DLD1 (cell line): ENCODE measurements at regions not wholly inside any gene's neighbourhood (a gene's known extent, or its start where the extent isn't known, plus 50 kb on each side); places are given as distances from the start of the nearest gene placed in this dataset.

ENCODE experiments used
- in situ Hi-C: cut with HindIII; loops from 2 replicates; pipeline ENCODE4 v1.10.0; 2017; ENCODE audit warnings: low sequenced_read_pairs

DNA sequence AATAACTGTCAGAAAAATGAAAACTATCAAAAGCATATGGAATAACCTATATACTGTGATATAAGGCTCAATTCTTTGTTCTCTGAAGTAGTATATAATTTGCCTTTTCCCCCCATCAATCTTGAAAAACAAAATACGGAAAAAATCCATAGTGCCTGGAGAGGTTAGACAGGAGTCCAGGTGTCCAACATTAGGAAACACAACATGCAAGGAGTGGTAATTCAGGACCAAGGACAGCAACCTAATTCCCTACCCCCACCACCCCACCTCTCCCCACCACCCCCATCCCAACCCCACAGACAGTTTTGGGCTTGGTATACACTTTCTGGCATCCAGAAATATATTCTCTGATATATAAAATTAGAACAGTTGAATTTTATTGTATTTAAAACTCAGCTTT, 55.1 kb upstream of the SLC25A26 start:
- in situ Hi-C loops: no loop called here

DNA sequence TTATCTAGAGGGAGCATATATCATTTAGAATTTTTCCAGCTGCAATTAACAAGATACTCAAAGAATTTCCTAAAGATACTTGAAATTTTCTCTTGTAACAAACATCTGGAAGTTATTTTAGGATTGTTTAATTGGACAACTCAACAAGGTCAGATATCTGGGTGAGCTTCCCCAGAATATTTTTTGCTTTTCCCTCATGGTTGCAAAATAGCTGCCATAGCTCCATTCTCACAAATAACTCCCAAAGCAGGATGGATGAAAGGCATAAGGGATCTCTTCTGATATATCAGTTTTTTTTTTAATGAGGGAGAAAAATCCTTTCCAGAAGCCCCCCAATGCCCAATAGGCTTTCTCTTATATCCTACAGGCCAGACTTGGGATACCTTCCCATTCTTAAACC, 56.6 kb upstream of the SLC25A26 start:
- in situ Hi-C loops: no loop called here

DNA sequence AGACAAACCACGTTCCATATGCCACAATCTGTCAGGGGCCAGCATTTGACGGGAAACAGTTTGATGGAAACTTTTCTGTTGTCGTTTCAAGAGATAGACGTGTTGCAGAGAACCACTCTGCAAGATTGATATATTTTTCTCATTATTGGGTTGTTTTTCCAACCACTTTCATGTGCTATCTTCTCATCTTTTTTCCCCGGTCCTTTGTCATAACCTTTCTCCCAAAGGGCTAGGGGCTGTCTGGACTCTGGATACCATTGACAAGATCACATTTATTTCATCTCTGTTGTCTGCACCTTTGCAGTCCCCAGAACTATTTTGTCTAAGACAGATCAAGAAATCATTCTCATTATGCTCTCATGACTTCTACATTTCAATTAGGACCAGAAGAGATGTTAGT, 57.6 kb upstream of the SLC25A26 start:
- in situ Hi-C loops: no loop called here

DNA sequence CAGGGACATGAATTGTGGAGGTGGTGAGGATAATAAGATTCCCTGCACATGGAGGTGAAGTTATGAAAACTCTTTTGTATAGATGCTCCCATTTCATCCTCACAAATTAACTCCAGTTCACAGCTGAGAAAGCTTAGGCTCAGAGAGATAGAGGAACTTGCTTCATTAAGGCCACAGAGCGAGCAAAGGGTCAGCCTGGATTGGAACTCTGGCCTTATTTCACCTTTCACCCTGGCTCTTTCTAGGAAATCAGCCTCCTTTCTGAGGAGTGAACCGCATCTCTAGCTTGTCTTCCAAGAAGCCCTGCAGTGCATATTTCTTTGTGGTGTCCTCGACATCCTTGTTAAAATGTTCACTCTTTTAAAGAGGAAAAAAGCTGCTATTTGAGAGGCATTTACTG, 58.0 kb upstream of the SLC25A26 start:
- in situ Hi-C loops: no loop called here

DNA sequence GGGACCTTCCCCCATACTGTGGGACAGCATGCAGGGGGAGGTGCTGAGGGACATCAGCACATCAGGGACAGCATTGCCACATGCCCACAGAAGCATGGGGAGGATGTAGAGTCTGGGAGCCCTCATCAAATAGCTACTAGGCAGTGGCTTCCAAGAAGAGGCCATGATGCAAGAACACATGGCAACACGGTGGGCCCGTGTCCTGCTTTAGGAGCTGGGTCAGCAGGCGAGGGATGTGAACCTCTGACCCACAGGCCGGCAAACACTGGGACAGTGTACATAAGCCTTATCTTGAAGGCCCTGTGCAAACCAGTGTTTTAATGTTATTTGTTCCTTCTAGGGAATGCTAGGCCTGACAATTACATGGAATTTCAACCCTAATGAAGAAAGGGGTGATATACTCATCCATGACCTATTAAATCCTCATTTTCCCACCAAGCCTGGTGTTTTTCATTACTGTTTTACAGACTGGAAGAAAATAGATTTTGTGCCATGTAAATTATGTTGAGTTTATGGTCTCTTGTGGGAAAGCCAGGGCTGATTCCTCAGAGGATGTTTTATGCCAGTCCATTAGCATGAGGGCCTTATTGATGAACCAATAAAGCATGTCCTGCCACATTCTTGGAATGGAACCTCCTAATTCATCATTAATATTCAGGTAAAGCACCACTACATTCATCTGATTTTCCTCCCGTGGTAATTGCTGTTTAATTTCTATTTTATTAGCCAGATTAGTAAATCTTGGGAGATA, 61.7 kb upstream of the SLC25A26 start:
- in situ Hi-C loops: no loop called here

DNA sequence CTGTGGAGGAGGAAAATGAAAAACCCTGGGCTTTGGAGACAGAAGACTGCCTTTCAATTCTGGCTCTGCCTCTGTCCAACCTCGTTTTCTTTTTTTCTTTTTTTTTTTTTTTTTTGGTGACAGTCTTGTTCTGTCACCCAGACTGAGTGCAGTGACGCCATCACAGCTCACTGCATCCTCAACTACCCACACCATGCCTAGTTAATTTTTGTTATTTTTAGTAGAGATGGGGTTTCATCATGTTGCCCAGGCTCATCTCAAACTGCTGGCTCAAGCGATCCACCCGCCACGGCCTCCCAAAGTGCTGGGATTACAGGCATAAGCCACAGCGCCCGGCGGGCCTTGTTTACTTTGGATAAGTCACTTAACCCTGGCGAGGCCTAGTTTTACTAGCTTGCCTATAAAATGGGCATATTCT, 66.3 kb upstream of the SLC25A26 start:
- in situ Hi-C loops: no loop called here

DNA sequence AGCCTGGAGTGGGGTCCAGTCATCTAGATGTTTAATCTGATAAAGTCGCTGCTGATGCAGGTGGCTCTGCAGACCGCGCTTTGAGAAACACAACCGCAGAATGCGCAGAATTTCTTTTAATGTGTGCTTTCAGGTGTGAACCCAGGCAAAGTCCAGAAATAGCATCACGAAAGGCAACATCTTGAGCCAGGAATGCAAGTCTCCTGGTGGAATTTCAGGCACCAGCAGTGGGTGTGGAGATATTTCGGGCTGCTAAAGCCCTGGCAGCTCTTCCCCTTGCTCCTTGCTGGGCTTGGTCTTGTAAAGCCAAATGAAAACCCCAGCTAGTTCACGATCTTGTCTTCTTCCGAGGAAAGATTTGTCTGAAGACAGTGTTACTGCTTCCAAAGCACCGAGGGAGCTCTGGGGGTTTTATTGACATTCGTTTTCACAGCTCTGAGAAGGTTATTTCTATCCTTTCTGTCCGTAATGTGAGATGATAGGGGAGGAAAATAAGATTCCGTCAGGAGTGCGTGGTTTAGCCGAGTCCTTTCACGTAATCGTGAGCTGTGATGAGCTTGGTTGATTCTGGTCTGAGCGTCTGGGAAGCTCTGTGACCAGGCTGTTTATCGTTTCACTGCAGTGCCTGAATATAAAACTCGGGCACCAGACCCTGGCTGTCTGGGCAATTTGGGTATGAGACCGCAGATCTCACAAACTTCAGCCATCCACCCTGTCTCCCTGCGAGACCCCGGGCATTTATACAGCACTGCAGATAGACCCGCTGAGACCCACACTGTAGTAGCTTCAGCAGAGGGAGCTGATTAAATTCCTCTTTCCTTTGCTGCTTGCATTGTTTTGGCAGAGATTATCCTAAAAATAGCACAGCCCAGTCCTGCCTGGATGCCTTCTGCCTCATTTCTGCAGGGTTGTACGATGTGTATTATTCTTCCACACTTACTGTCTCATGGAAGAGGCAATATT, 67.0 kb upstream of the SLC25A26 start:
- in situ Hi-C loops: no loop called here

DNA sequence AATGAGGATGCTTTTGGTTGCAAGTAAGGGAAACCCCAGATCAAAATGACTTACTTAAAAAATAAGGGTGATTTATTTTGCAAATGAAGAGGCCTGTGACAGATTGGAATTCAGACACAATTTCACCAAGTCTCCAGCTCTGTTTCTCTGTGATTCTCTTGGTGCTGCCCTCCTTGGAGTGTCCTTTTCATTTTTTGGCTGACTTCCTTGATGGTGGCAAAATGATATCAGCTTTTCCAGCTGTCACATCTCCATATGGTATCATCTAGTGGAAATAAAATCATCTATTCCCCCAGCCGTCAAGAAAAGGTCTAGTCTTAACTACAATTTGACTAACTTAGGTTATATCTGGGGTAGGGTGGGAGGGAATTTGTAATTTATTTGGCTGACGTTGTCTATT, 68.5 kb upstream of the SLC25A26 start:
- in situ Hi-C loops: no loop called here

DNA sequence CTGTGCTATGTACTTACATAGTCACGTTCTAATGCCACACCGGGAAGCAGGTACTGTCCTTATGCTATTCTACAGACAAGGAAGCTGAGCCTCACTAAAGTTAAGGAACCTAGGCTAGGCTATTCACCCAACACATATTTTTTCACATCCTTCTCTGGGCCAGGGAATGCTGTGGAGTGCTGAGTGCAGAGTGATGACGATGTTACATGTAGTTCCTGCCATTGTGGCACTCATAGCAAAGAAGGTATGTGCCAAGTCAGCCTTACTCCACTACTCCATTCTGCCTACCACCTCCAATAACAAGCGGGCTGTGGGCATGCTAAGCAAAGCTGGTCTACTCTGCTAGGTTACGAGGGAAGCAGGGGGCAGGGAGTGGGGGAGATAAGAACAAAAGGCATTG, 69.8 kb upstream of the SLC25A26 start:
- in situ Hi-C loops: no loop called here

DNA sequence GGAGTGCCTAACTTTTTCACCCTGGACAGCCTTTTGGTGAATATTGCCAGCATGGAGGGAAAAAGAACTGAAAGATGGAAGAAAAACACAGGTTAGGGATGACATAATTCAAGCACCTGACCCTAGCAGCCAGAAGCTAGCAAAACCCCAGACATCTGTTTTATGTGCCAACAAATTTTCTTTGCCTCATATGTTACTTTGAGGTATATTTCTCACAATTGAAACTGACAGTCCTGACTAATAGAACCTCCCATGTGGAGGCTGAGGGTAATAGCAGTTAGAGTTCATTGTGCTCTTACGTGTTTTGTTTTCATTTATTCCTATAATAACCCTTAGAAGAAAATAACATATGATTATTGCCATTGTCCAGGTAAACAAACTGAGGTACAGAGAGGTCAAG, 71.5 kb upstream of the SLC25A26 start:
- in situ Hi-C loops: no loop called here

DNA sequence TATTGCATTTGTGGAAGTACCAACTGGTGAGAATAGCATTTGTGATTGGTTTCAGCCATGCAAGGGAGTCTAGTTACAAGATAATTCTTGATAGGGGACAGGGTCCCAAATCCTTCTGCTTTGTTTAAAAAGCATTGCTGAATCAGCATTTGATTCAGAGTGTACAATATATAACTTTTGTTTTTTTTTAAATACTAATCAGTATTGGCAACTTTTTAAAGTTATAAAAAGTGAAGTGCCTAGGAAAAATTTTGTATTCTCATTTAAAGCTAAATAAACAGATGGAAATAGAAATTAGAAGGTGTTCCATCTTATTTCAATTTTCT, 75.4 kb upstream of the SLC25A26 start:
- in situ Hi-C loops: no loop called here

DNA sequence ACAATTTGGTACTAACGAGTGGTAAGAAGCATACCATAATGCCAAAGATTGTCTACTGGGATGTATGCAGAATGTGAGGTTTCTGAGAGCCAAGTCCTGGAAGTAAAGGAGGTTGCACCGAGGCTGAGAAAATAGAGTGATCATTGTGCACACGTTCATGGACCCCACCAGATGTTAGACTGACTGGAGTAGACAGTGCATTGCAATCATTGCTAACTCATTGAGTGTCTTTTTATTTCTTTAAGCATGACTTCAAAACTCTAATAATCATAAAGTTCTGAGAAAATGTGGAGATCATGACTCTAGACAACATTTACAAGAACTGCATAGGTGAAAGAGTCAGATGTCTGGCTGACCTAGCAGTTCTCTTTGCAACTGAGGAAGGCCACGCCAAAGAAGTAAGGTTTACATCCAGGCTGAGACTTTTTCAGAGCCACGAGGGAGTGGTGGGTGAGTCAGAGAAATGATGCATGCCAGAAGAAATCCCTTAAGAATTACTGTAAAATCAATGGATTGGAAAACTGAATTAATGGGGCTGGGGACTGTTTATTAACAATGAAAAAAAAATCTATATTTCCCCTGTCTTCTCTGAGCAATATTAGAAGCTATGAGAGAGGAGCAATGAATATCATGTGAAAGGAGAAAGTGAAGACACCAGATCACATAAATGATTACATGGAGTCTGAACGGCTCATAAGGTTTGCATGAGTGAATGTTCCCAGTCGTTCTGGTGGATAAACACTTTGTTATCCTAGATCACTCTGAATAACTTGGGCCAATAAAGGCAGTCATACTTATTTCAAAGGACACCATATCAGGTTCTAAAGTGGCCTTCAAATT, 76.0 kb upstream of the SLC25A26 start:
- in situ Hi-C loops: no loop called here

DNA sequence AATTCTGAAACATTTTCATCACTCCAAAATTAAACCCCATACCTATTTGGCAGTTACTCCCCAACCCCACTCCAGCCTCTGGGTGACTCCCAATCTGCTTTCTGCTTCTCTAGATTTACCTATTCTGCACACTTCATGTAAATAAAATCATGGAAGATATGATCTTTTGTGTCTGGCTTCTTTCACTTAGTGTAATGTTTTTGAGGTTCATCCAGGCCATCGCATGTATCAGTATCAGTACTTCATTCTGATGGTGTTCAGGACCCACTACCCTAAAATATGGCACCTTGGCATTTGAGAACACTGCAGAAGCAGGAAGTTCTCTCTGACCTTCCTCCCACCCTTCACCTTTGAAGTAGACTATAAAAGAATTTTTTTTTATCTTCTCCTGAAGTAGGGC, 78.7 kb upstream of the SLC25A26 start:
- in situ Hi-C loops: no loop called here

DNA sequence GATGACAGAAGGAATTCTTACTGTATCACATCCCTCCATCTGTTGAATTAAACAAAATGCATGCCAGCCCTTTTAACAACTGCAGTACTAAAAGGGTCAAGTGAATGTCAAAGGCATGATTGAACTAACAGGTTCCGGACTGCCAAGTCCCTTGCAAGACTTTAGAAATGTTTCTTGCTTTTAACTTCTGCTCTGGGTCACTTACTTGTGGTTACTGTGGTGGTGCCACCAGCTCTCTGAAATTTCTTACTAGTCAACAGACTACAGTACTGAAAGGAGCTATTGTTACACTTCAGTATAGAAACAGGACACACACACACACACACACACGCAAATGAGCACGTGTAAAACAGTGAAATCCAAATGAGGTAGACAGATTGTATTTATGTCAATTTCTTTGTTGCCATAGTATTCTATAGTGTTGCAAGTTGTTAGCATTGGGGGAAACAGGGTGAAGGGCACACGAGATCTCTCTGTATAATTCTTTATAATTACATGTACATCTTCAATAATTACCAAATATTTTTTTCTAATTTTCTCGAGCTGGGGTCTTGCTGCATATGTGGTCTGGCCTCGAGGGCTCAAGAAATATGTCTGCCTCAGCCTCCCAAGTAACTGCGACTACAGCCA, 79.9 kb upstream of the SLC25A26 start:
- in situ Hi-C loops: no loop called here

DNA sequence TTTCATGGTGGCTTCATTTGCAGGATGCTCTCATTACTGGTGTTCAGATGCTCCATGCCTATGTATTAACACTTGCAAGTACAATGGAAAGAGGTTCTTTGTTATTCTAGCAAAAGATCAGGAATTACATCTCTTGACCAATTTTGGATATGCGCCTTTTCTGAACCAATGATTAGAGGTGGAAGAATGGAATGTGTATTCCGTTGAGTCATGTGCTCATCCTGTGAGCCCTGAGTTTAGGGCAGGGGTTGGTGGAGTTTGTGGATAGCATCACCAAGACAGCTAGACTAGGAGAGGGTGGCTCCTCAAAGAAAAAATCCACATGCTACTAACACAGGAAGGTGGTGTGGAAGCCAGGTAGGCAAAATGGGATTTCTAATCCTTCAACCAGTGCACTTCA, 80.7 kb upstream of the SLC25A26 start:
- in situ Hi-C loops: no loop called here

DNA sequence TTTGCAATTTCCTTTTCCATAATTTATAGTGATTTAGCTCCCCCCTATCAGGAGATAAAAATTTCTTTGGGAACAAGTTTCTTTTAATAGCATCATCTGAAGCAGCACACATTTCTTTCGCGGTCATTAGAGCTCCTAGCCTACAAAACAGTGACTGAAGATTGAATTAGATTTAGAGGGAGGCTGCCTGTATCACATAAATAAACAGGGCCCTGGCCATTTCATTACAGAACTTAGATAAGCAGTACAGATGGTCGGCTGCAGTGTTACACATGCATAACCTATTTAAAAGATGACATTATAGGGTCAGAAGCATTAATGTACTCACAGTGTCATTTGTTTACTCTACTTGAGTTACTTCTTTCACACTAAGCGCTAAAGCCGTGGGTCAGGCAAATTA, 81.4 kb upstream of the SLC25A26 start:
- in situ Hi-C loops: loop anchor here (5.0 kb wide), 1 partner anchor 97 kb away; no protein-coding TSS in a partner anchor

DNA sequence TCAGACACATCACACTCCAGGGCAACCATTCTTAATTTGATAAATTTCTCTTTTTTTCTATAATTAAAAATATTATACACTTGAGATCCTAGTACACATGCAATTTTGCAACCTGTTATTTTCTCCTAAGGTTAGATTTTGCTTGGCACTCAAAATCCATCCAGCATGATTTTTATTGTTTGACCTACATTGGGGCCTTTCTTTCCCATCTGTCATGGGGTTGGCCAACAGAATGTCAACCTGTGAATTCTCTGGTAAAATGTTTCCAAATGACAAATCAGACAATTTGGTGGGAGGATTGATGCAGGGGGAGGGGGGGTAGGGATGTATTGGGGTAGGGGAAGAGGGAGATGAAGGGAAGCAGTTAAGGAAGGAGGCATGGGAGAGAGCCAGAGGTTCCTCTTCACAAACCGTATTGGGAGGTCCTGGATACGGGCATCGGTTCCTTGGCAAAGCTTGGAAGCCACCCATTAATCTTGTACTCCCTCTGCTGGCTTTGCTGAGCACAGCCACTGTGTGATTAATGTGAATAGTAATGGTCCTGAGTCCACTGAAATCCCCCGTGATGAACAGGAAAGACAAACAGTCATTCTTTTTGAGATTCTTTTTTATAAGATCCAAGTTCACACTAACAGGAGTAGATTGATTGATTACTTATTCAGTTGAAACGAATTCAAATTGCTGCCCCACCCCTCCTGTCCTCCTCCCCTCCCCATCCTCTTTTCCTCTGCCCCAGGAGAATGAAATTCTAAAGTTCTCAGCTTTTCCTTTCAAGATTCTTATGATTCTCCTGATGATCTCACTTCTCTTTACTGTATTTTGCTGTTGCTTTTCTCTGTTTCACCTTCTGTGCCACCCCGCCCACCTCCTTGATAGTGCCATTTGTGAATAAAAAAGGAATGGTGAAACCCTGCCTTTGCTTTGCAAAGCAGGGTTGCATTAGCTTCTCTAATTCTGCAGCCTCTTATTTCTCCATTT, 82.2 kb upstream of the SLC25A26 start:
- in situ Hi-C loops: loop anchor here (5.0 kb wide), 1 partner anchor 96 kb away; no protein-coding TSS in a partner anchor

DNA sequence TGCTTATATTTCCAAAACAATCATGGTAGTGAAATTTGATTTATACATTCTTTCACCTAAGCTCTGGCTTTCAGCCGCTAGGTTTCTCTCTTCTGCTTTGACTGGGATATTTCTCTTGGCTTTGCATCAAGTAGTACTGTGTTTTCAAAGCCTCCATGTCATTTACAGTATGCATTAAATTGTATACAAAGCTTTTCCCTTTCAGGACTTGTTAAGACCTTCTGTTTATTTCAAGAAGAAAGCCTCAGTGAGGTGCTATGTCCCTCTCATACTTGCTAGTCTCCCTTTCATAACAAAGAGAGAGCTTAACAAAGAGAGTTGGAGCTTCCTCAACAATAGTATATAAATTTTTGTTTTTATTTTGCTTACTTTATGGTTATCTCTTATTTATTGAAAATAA, 84.2 kb upstream of the SLC25A26 start:
- in situ Hi-C loops: loop anchor here (5.0 kb wide), 1 partner anchor 94 kb away; no protein-coding TSS in a partner anchor

DNA sequence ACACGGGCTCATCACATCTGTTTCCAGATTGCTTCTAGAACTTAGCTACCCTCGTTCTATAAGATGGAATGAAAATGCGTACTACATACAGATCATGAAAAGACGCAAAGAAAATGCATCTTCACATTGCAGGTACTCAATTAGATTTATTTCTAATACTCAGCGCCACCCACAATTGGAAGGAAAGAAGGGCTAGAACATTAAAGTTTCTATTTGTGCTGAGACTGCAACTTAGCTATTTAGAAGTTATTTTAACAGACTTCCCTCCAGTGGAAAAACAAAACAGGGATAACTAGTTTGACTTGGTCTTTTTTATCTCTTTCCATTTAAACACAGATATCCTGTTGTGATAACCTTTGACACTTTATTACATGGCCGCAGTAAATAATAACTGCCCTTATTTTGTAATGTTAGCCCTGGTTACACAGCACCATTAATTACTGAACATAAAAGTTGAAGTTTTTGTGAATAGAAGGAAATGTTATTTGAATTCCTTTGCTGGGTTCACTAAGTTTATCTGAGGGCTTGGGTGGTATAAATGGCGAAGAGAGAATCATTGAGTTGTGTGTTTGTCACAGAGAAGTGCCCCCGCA, 86.9 kb upstream of the SLC25A26 start:
- in situ Hi-C loops: no loop called here
